ENCODE measurements at regions not wholly inside any gene's neighbourhood (a gene's known extent, or its start where the extent isn't known, plus 50 kb on each side); places are given as distances from the start of the nearest gene placed in this dataset.
A peak's percentile ranks its signal among the peaks of the same experiment; 100 is the strongest.

DNA sequence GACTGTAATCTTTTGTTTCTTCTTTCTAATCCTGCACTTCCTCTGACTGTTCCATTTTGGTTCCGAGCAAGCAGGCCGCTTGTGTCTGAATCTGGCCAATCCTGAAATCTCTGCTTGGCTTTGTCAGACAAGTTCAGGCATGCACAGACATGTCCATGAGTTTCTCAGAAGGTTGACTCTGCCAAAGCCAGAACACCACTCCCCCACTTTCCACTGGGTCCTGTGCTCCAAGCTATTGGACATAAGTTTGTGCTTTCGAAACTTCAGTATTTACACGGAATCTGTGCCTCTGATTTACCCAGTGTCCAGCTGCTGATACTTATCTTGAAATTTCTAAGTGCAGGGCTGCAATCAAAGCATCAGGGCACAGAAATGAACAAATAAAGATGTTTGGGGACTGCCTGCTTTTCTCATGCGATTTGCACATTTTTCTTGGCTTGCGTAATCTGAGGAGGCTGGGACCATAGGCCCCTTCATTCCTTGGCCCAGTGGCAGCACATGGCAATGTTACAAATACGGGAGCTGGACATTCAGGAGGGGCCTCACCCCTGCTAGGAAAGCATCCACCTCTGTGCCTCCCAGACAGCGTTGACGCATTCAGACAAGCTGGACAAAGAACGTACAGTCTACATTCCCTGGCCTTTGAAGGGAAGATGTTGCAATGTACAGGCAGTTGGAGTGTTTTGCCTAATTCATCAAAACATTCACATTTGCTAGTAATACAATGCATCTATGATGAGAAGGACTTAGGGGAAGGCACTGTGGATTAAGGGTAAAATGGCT, 209.2 kb upstream of the PAPPA start (continued):
- TF ChIP-seq ATRX (CRISPR knock-in tag; IDR thresholded peaks at IDR 0.05; ENCODE audit: borderline replicate concordance) = no peak
- TF ChIP-seq NFATC3 (CRISPR knock-in tag; IDR thresholded peaks at IDR 0.05) = no peak
- TF ChIP-seq, protein P1, sequence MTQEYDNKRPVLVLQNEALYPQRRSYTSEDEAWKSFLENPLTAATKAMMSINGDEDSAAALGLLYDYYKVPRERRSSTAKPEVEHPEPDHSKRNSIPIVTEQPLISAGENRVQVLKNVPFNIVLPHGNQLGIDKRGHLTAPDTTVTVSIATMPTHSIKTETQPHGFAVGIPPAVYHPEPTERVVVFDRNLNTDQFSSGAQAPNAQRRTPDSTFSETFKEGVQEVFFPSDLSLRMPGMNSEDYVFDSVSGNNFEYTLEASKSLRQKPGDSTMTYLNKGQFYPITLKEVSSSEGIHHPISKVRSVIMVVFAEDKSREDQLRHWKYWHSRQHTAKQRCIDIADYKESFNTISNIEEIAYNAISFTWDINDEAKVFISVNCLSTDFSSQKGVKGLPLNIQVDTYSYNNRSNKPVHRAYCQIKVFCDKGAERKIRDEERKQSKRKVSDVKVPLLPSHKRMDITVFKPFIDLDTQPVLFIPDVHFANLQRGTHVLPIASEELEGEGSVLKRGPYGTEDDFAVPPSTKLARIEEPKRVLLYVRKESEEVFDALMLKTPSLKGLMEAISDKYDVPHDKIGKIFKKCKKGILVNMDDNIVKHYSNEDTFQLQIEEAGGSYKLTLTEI (CRISPR knock-in tag; conservative IDR thresholded peaks at IDR 0.05) = no peak
- TF ChIP-seq HCFC1 (IDR thresholded peaks at IDR 0.05; ENCODE audit: low read depth, low read length) = no peak
- TF ChIP-seq ZNF501 (CRISPR knock-in tag; IDR thresholded peaks at IDR 0.05) = peak; percentile 81
- TF ChIP-seq, protein P2, sequence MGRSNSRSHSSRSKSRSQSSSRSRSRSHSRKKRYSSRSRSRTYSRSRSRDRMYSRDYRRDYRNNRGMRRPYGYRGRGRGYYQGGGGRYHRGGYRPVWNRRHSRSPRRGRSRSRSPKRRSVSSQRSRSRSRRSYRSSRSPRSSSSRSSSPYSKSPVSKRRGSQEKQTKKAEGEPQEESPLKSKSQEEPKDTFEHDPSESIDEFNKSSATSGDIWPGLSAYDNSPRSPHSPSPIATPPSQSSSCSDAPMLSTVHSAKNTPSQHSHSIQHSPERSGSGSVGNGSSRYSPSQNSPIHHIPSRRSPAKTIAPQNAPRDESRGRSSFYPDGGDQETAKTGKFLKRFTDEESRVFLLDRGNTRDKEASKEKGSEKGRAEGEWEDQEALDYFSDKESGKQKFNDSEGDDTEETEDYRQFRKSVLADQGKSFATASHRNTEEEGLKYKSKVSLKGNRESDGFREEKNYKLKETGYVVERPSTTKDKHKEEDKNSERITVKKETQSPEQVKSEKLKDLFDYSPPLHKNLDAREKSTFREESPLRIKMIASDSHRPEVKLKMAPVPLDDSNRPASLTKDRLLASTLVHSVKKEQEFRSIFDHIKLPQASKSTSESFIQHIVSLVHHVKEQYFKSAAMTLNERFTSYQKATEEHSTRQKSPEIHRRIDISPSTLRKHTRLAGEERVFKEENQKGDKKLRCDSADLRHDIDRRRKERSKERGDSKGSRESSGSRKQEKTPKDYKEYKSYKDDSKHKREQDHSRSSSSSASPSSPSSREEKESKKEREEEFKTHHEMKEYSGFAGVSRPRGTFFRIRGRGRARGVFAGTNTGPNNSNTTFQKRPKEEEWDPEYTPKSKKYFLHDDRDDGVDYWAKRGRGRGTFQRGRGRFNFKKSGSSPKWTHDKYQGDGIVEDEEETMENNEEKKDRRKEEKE (IDR thresholded peaks at IDR 0.05) = no peak
- TF ChIP-seq TMF1 (CRISPR knock-in tag; IDR thresholded peaks at IDR 0.05; ENCODE audit: low read depth) = peak; percentile 46; the same call in 1 of the 2 replicates
- TF ChIP-seq ZNF362 (CRISPR knock-in tag; IDR thresholded peaks at IDR 0.05; ENCODE audit: borderline replicate concordance) = no peak; the same call in 1 of the 2 replicates
- TF ChIP-seq ZNF788 (CRISPR knock-in tag; IDR thresholded peaks at IDR 0.05; ENCODE audit: borderline replicate concordance) = peak; percentile 74; the same call in 1 of the 2 replicates
- TF ChIP-seq CREB3 (CRISPR knock-in tag; IDR thresholded peaks at IDR 0.05) = no peak
- TF ChIP-seq HOXA7 (CRISPR knock-in tag; IDR thresholded peaks at IDR 0.05) = no peak
- no peak for TF ChIP-seq NBN (conservative IDR thresholded peaks at IDR 0.05)
- no peak; the same call in 1 of the 2 replicates for TF ChIP-seq BRD4 (CRISPR knock-in tag; IDR thresholded peaks at IDR 0.05)
- no peak for TF ChIP-seq ZNF451 (CRISPR knock-in tag; IDR thresholded peaks at IDR 0.05)
- peak; percentile 80 for TF ChIP-seq ZNF274 (CRISPR knock-in tag; IDR thresholded peaks at IDR 0.05)
- TF ChIP-seq, protein P3, sequence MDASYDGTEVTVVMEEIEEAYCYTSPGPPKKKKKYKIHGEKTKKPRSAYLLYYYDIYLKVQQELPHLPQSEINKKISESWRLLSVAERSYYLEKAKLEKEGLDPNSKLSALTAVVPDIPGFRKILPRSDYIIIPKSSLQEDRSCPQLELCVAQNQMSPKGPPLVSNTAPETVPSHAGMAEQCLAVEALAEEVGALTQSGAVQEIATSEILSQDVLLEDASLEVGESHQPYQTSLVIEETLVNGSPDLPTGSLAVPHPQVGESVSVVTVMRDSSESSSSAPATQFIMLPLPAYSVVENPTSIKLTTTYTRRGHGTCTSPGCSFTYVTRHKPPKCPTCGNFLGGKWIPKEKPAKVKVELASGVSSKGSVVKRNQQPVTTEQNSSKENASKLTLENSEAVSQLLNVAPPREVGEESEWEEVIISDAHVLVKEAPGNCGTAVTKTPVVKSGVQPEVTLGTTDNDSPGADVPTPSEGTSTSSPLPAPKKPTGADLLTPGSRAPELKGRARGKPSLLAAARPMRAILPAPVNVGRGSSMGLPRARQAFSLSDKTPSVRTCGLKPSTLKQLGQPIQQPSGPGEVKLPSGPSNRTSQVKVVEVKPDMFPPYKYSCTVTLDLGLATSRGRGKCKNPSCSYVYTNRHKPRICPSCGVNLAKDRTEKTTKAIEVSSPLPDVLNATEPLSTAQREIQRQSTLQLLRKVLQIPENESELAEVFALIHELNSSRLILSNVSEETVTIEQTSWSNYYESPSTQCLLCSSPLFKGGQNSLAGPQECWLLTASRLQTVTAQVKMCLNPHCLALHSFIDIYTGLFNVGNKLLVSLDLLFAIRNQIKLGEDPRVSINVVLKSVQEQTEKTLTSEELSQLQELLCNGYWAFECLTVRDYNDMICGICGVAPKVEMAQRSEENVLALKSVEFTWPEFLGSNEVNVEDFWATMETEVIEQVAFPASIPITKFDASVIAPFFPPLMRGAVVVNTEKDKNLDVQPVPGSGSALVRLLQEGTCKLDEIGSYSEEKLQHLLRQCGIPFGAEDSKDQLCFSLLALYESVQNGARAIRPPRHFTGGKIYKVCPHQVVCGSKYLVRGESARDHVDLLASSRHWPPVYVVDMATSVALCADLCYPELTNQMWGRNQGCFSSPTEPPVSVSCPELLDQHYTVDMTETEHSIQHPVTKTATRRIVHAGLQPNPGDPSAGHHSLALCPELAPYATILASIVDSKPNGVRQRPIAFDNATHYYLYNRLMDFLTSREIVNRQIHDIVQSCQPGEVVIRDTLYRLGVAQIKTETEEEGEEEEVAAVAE (CRISPR knock-in tag; IDR thresholded peaks at IDR 0.05; ENCODE audit: borderline replicate concordance) = no peak
- no peak for TF ChIP-seq ZBTB3 (CRISPR knock-in tag; IDR thresholded peaks at IDR 0.05; ENCODE audit: borderline replicate concordance, low read depth)
- TF ChIP-seq MIER3 (CRISPR knock-in tag; IDR thresholded peaks at IDR 0.05; ENCODE audit: borderline replicate concordance) = peak; percentile 64; the same call in 1 of the 2 replicates
